ENCODE measurements at regions not wholly inside any gene's neighbourhood (a gene's known extent, or its start where the extent isn't known, plus 50 kb on each side); places are given as distances from the start of the nearest gene placed in this dataset.

- TF ChIP-seq POLR2A (IDR thresholded peaks at IDR 0.05; ENCODE audit: control extremely low read depth in 1 of 2, low read depth in 2 of 2, low read length in 2 of 2) = no peak
- TF ChIP-seq CTCF (IDR thresholded peaks at IDR 0.05; ENCODE audit: control extremely low read depth in 1 of 3, insufficient read depth in 1 of 3, low read depth in 1 of 3, low read length in 3 of 3) = no peak
- TF ChIP-seq USF2 (IDR thresholded peaks at IDR 0.05; ENCODE audit: low read length) = no peak
- no peak for TF ChIP-seq TAF7 (optimal IDR thresholded peaks at IDR 0.05; ENCODE audit: borderline replicate concordance, low read depth, low read length)
- no peak for TF ChIP-seq ATF3 (IDR thresholded peaks at IDR 0.05; ENCODE audit: insufficient read depth, low read depth, low read length)
- TF ChIP-seq SP1 (IDR thresholded peaks at IDR 0.05; ENCODE audit: low read depth, low read length) = no peak
Measured at GRCh38 chr18:49651033-49651432, 89.2 kb downstream of the LIPG start.

All from H1 (cell line).